ENCODE measurements at regions not wholly inside any gene's neighbourhood (a gene's known extent, or its start where the extent isn't known, plus 50 kb on each side); places are given as distances from the start of the nearest gene placed in this dataset.

- H3K4me3 Mint-ChIP-seq, result no peak overlapping the region
- no peaks in the 10 kb centered on the region for H3K36me3 Mint-ChIP-seq
- Histone ChIP-seq H3K9me3 (ENCODE audit: low read depth) (no peaks in the 10 kb centered on the region), H3K27me3 (no peaks in the 10 kb centered on the region), H3K9ac (no peak overlapping the region), H3K4me1 (no peaks in the 10 kb centered on the region), H3K27ac (no peak overlapping the region), H3K79me2 (ENCODE audit: low read depth) (no peaks in the 10 kb centered on the region), H3F3A (ENCODE audit: low read depth) (no peaks in the 10 kb centered on the region), H3K36me3 (no peaks in the 10 kb centered on the region), H2AFZ (replicated peaks) (no peak overlapping the region), H3K4me3 (no peak overlapping the region), H4K20me1 (ENCODE audit: low read depth) (no peaks in the 10 kb centered on the region), H3K4me2 (no peak overlapping the region)
- H3K27ac Mint-ChIP-seq, result no peak overlapping the region
- no peak for DNase-seq (ENCODE audit: low spot score)
- H3K27me3 Mint-ChIP-seq (ENCODE audit: insufficient read depth, low read depth), result no peaks in the 10 kb centered on the region
- no peaks in the 10 kb centered on the region for H3K9me3 Mint-ChIP-seq
- H3K4me1 Mint-ChIP-seq, result peaks cover 12% of the 10 kb centered on the region
- TF ChIP-seq EZH2phosphoT487 (IDR thresholded peaks at IDR 0.05) (no peak), CTCF (IDR thresholded peaks at IDR 0.05) (no peak), EZH2 (IDR thresholded peaks at IDR 0.05) (no peak)
Observed at GRCh38 chr1:29801561-29801973, 565.2 kb downstream of the PTPRU start.

GRCh38 chr1:29801003-29801402 lies 564.7 kb downstream of the PTPRU start:
- H3K36me3 ChIP-seq, result no peaks in the 10 kb centered on the region
- no peak overlapping the region for H3K27ac Mint-ChIP-seq
- H3K9me3 ChIP-seq (ENCODE audit: low read depth), result no peaks in the 10 kb centered on the region
- no peak overlapping the region for H3K9ac ChIP-seq
- no peaks in the 10 kb centered on the region for H3K4me1 ChIP-seq
- peaks cover 10% of the 10 kb centered on the region for H3K4me1 Mint-ChIP-seq
- no peaks in the 10 kb centered on the region for H4K20me1 ChIP-seq (ENCODE audit: low read depth)
- no peak for DNase-seq (ENCODE audit: low spot score)
- H3K79me2 ChIP-seq (ENCODE audit: low read depth), result no peaks in the 10 kb centered on the region
- no peaks in the 10 kb centered on the region for H3K27me3 ChIP-seq
- no peak for TF ChIP-seq EZH2phosphoT487 (IDR thresholded peaks at IDR 0.05)
- no peak for TF ChIP-seq CTCF (IDR thresholded peaks at IDR 0.05)
- TF ChIP-seq EZH2 (IDR thresholded peaks at IDR 0.05), result no peak
- H2AFZ ChIP-seq (replicated peaks), result no peak overlapping the region
- no peak overlapping the region for H3K4me2 ChIP-seq
- no peaks in the 10 kb centered on the region for H3K36me3 Mint-ChIP-seq
- H3K27ac ChIP-seq, result no peak overlapping the region
- no peaks in the 10 kb centered on the region for H3K27me3 Mint-ChIP-seq (ENCODE audit: insufficient read depth, low read depth)
- no peaks in the 10 kb centered on the region for H3F3A ChIP-seq (ENCODE audit: low read depth)
- H3K4me3 ChIP-seq, result no peak overlapping the region
- H3K4me3 Mint-ChIP-seq, result no peak overlapping the region
- peaks cover under 1% of the 10 kb centered on the region for H3K9me3 Mint-ChIP-seq

GRCh38 chr1:29800522-29800956 lies 564.2 kb downstream of the PTPRU start:
- no peak overlapping the region for H3K4me3 ChIP-seq
- H3K4me1 Mint-ChIP-seq, result peaks cover 10% of the 10 kb centered on the region
- no peaks in the 10 kb centered on the region for H3K9me3 ChIP-seq (ENCODE audit: low read depth)
- TF ChIP-seq CTCF (IDR thresholded peaks at IDR 0.05) (no peak), EZH2 (IDR thresholded peaks at IDR 0.05) (no peak), EZH2phosphoT487 (IDR thresholded peaks at IDR 0.05) (no peak)
- no peak overlapping the region for H3K27ac ChIP-seq
- no peaks in the 10 kb centered on the region for H3K36me3 ChIP-seq
- H3K4me3 Mint-ChIP-seq, result no peak overlapping the region
- peaks cover 5% of the 10 kb centered on the region for H3K9me3 Mint-ChIP-seq
- no peaks in the 10 kb centered on the region for H4K20me1 ChIP-seq (ENCODE audit: low read depth)
- no peak overlapping the region for H2AFZ ChIP-seq (replicated peaks)
- H3K4me2 ChIP-seq, result no peak overlapping the region
- no peak for DNase-seq (ENCODE audit: low spot score)
- no peaks in the 10 kb centered on the region for H3K36me3 Mint-ChIP-seq
- no peaks in the 10 kb centered on the region for H3F3A ChIP-seq (ENCODE audit: low read depth)
- H3K79me2 ChIP-seq (ENCODE audit: low read depth), result no peaks in the 10 kb centered on the region
- H3K27ac Mint-ChIP-seq, result no peak overlapping the region
- no peak overlapping the region for H3K9ac ChIP-seq
- no peaks in the 10 kb centered on the region for H3K4me1 ChIP-seq
- H3K27me3 ChIP-seq, result no peaks in the 10 kb centered on the region
- peaks cover under 1% of the 10 kb centered on the region for H3K27me3 Mint-ChIP-seq (ENCODE audit: insufficient read depth, low read depth)

Data from neural progenitor cell (in vitro differentiated cells).